Brain microvascular endothelial cell (primary cell): ENCODE measurements at regions not wholly inside any gene's neighbourhood (a gene's known extent, or its start where the extent isn't known, plus 50 kb on each side); places are given as distances from the start of the nearest gene placed in this dataset.

ENCODE experiments used
- DNase-seq: peaks from one replicate; pipeline ENCODE4 v3.0.0-alpha.2; 2020
- H3K27ac ChIP-seq: fragments of 250-450 bp; sonication (Bioruptor Pico); 2 replicates; pipeline ENCODE4 v1.5.1; 2020; ENCODE audit warnings: mild to moderate bottlenecking, moderate library complexity
- H3K27me3 ChIP-seq: fragments of 250-450 bp; sonication (Bioruptor Pico); replicated peaks from 2 replicates; pipeline ENCODE4 v1.5.1; 2020; ENCODE audit warnings: mild to moderate bottlenecking
- H3K36me3 ChIP-seq: fragments of 250-450 bp; sonication (Bioruptor Pico); replicated peaks from 2 replicates; pipeline ENCODE4 v1.5.1; 2020; ENCODE audit warnings: mild to moderate bottlenecking
- H3K4me3 ChIP-seq: 2 replicates; pipeline ENCODE4 v1.5.1; 2011; ENCODE audit warnings: low read depth, mild to moderate bottlenecking, control low read depth, low read length, moderate library complexity
- in situ Hi-C: cut with HindIII; loops from 2 replicates; pipeline ENCODE4 v1.10.0; 2017; ENCODE audit warnings: low sequenced_read_pairs, low pct_ligation_motif_present
- TF ChIP-seq, protein P1 (sequence below): IDR thresholded peaks from 2 replicates; pipeline ENCODE4 v1.5.1; 2011; ENCODE audit warnings: low read depth, mild to moderate bottlenecking, moderate library complexity, low read length, control low read depth, inconsistent platforms; ENCODE audit errors: missing control alignments

DNA sequence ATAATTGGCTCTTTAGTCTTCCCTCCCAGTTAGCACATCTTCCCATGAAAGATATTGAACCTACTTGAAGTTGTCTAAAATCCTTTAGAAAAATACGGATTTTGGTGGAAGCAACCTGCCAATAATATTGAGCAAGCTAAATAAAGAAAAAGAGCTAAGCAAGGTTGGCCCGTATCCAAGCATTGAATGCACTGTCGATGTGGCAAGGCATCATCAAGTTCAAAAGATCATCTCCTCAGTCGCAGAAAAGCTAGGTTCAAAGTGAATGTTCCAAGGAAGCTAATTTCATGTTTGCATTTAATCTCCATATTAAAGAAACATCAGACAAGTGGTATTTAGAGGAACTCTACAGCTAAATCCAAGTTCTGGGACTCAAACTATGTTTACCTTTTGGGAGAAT lies 206.0 kb downstream of the MTERF1 start:
- no peak overlapping the region for H3K27ac ChIP-seq
- DNase-seq, result no peak
- no peaks in the 10 kb centered on the region for H3K36me3 ChIP-seq
- H3K4me3 ChIP-seq, result no peak overlapping the region
- in situ Hi-C loops, result no loop called here
- TF ChIP-seq, protein P1, sequence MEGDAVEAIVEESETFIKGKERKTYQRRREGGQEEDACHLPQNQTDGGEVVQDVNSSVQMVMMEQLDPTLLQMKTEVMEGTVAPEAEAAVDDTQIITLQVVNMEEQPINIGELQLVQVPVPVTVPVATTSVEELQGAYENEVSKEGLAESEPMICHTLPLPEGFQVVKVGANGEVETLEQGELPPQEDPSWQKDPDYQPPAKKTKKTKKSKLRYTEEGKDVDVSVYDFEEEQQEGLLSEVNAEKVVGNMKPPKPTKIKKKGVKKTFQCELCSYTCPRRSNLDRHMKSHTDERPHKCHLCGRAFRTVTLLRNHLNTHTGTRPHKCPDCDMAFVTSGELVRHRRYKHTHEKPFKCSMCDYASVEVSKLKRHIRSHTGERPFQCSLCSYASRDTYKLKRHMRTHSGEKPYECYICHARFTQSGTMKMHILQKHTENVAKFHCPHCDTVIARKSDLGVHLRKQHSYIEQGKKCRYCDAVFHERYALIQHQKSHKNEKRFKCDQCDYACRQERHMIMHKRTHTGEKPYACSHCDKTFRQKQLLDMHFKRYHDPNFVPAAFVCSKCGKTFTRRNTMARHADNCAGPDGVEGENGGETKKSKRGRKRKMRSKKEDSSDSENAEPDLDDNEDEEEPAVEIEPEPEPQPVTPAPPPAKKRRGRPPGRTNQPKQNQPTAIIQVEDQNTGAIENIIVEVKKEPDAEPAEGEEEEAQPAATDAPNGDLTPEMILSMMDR, result no peak
- H3K27me3 ChIP-seq, result no peaks in the 10 kb centered on the region

DNA sequence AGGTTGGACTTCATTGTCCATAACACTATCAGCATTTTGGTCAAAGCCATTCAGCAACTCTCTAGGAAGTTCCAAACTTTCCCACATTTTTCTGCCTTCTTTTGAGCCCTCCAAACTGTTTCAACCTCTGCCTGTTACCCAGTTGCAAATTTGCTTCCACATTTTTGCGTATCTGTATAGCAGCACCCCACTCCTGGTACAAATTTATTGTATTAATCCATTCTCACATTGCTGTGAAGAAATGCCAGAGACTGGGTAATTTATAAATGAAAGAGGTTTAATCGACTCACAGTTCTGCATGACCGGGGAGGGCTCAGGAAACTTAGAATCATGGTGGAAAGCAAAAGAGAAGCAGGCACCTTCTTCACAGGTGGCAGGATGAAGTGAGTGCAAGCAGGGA lies 198.8 kb downstream of the MTERF1 start:
- H3K27ac ChIP-seq, result no peak overlapping the region
- DNase-seq, result no peak
- TF ChIP-seq, protein P1, result no peak
- no peaks in the 10 kb centered on the region for H3K27me3 ChIP-seq
- no peak overlapping the region for H3K4me3 ChIP-seq
- no peaks in the 10 kb centered on the region for H3K36me3 ChIP-seq
- in situ Hi-C loops, result no loop called here

GRCh38 chr7:91683823-91684222 lies 196.7 kb downstream of the MTERF1 start:
- in situ Hi-C loops, result no loop called here
- peak; percentile 79 for DNase-seq
- TF ChIP-seq, protein P1, result no peak
- H3K27ac ChIP-seq, result no peak overlapping the region
- H3K36me3 ChIP-seq, result no peaks in the 10 kb centered on the region
- no peaks in the 10 kb centered on the region for H3K27me3 ChIP-seq
- no peak overlapping the region for H3K4me3 ChIP-seq

DNA sequence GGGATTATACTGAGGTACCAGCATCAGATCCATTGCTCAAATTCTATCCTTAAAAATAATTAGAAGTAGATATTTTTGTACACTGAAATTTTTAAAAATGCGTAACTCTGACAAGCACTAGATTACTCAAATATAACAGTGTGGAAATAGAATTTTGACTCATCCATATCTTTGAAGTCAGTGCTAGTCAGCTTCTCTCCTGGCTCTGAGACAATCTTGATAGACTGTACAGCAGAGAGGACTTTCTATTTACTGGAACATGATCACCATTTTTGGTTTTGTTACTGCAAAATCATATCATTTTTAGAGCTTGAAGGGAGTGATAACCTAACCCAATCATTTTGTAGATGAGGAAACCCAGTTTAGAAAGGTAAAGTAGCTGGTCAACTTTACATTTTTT lies 195.0 kb downstream of the MTERF1 start:
- peak; percentile 56 for DNase-seq
- no peaks in the 10 kb centered on the region for H3K36me3 ChIP-seq
- H3K27me3 ChIP-seq, result no peaks in the 10 kb centered on the region
- H3K27ac ChIP-seq, result no peak overlapping the region
- TF ChIP-seq, protein P1, result no peak
- H3K4me3 ChIP-seq, result no peak overlapping the region
- in situ Hi-C loops, result no loop called here

DNA sequence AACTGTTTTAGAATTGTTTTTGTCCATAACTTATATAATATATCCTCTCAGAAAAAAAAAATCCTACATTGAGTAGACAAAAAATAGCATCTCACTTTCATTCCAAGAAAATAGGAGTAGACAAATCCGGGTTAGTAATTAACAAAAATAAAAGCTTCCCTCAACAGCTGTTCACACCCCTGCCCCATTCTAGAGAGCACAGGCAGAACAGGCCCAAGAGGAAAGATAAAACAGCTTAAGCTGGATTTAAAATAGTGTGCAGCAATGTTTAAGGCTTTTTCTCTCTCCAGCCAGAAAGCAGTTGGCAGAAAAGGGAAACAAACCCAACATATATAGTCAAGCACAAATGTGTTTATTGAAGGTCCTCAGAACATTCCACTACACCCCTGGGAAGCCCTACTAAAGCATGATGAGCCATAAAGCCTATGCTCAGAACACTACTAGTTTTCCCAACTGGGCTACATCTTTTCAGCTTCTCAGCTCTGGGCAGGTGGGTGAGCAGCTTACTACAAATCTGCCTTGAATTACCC lies 189.9 kb downstream of the MTERF1 start:
- DNase-seq, result no peak
- TF ChIP-seq, protein P1, result no peak
- H3K27me3 ChIP-seq, result no peaks in the 10 kb centered on the region
- H3K4me3 ChIP-seq, result no peak overlapping the region
- H3K27ac ChIP-seq, result no peak overlapping the region
- in situ Hi-C loops, result no loop called here
- no peaks in the 10 kb centered on the region for H3K36me3 ChIP-seq

- in situ Hi-C loops, result no loop called here
- Histone ChIP-seq H3K27me3 (no peaks in the 10 kb centered on the region), H3K27ac (no peak overlapping the region), H3K36me3 (no peaks in the 10 kb centered on the region), H3K4me3 (no peak overlapping the region)
- TF ChIP-seq, protein P1, result no peak
- no peak for DNase-seq
These were observed 188.6 kb downstream of the MTERF1 start for GRCh38 chr7:91691865-91692264.
